ENCODE measurements at regions not wholly inside any gene's neighbourhood (a gene's known extent, or its start where the extent isn't known, plus 50 kb on each side); places are given as distances from the start of the nearest gene placed in this dataset.
A peak's percentile ranks its signal among the peaks of the same experiment; 100 is the strongest.

- no peak for TF ChIP-seq CTCF (IDR thresholded peaks at IDR 0.05; ENCODE audit: low read depth, low read length, missing control alignments)
- in situ Hi-C loops (cut with HindIII; ENCODE audit: low sequenced_read_pairs) = no loop called here
- DNase-seq (ENCODE audit: low read depth) = no peak
- no peak overlapping the region for H3K4me3 ChIP-seq (ENCODE audit: low read depth, low read length)
Measured at GRCh38 chr12:105740970-105741725, 397.6 kb downstream of the NUAK1 start.

GRCh38 chr12:105741786-105742566, 396.8 kb downstream of the NUAK1 start:
- no peak for TF ChIP-seq CTCF (IDR thresholded peaks at IDR 0.05; ENCODE audit: low read depth, low read length, missing control alignments)
- in situ Hi-C loops (cut with HindIII; ENCODE audit: low sequenced_read_pairs) = no loop called here
- peak; percentile 89 for DNase-seq (ENCODE audit: low read depth)
- no peak overlapping the region for H3K4me3 ChIP-seq (ENCODE audit: low read depth, low read length)

DNA sequence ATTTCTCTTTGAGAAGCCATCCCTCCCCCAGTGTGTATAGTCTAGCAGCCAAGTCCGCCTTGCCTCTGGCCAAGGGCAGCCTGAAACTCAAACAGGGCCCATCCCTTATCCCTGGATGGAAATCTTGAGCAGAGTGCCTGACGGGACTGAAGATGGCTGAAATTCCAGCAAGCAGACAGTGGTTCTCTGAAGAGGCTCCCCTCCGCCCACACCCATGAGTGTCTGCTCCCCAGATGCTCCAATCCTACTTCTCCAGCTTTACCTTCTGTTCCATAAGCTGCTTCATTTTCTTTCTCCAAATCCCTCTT, 396.2 kb downstream of the NUAK1 start:
- in situ Hi-C loops (cut with HindIII; ENCODE audit: low sequenced_read_pairs) = no loop called here
- no peak overlapping the region for H3K4me3 ChIP-seq (ENCODE audit: low read depth, low read length)
- no peak for DNase-seq (ENCODE audit: low read depth)
- TF ChIP-seq CTCF (IDR thresholded peaks at IDR 0.05; ENCODE audit: low read depth, low read length, missing control alignments) = no peak

DNA sequence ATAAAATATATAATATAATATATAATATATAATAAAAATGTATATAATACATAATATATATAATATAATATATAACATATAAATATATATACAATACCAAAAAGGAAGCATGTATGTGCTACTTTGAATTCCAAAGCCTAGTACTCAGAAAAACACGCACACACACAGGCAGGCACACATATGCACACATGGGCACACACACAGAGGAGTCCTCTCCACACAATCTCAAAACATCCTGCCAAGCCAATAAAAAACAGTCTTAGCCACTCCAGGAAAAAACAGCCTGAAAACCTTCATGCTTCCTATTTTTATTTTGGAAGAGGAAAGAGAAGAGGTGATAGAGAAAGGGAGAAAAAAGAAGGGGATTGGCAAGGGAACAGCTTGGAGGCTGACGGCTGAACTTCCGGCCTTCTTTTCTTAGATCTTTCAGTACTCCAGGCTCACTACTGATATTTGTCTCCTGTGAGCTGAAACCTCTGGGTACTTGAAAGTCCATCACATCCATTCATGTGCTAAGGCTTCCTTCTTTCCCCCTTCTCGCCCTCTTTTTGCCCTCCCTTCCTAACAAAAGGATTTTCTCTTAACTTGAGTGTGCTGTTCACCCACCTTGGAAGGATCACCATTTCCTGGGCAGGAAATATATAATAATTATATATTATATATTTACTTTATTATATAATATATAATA, 394.2 kb downstream of the NUAK1 start:
- no peak for DNase-seq (ENCODE audit: low read depth)
- H3K4me3 ChIP-seq (ENCODE audit: low read depth, low read length) = no peak overlapping the region
- TF ChIP-seq CTCF (IDR thresholded peaks at IDR 0.05; ENCODE audit: low read depth, low read length, missing control alignments) = no peak
- in situ Hi-C loops (cut with HindIII; ENCODE audit: low sequenced_read_pairs) = no loop called here

- in situ Hi-C loops (cut with HindIII; ENCODE audit: low sequenced_read_pairs) = no loop called here
- TF ChIP-seq CTCF (IDR thresholded peaks at IDR 0.05; ENCODE audit: low read depth, low read length, missing control alignments) = no peak
- H3K4me3 ChIP-seq (ENCODE audit: low read depth, low read length) = no peak overlapping the region
- DNase-seq (ENCODE audit: low read depth) = no peak
Measured at GRCh38 chr12:105745811-105746210, 392.9 kb downstream of the NUAK1 start.

DNA sequence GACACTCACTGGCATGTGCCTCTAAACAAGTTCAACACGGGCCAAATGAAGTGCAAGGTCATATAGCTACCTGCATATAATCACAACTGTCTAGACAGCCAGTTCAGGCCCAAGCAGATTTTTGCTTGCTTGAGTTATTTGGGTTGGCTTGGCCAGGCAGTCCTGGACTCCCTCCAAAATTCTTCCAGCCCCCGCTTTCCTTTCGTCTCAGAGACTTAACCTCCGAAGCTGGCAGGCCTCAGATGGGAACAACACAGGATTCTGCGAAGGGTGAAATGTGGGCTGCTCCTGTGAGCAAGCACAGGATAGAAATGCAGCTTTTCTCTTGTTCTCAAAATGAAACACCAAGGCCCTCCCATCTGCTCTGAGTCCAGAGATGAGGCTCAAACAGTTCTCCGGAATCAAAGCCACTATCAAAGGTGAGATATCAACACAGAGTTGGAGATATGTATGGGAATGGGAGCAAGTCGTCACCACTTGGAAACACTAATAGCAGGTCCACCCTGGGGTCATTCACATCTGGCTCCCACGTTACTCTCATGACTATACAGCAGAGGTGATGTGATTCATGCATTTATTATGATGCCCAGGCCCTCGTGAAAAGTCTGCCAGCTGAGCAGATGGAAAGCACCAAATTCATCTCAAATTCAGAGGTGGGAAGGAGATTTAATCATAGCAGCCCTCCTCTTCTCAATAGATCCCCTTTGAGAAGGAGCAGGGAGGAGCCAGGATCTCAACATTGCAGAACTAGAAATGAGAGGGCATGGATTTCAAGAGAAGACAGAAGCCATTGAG, 389.8 kb downstream of the NUAK1 start:
- in situ Hi-C loops (cut with HindIII; ENCODE audit: low sequenced_read_pairs) = no loop called here
- TF ChIP-seq CTCF (IDR thresholded peaks at IDR 0.05; ENCODE audit: low read depth, low read length, missing control alignments) = no peak

More for the DNA sequence above, 389.8 kb downstream of the NUAK1 start:
- peak; percentile 92 for DNase-seq (ENCODE audit: low read depth)
- H3K4me3 ChIP-seq (ENCODE audit: low read depth, low read length) = no peak overlapping the region
